MCF 10A (cell line): ENCODE measurements at regions not wholly inside any gene's neighbourhood (a gene's known extent, or its start where the extent isn't known, plus 50 kb on each side); places are given as distances from the start of the nearest gene placed in this dataset.

ENCODE experiments used
- BruUV-seq: library from RNA; stranded (reverse); fragments of 400-500 nt; replicated peaks from 2 replicates; lab custom pipeline; 2021; lab: Mats Ljungman, UMichigan
- CTCF ChIA-PET: fragments of 300-600 bp; sonication (Branson Sonifier 250); formaldehyde crosslinking; extraction: SDS; loops from one replicate; lab custom pipeline; 2021; ENCODE audit warnings: antibody characterized with exemption, inconsistent platforms; lab: Yijun Ruan, JAX
- POLR2A ChIA-PET: fragments of 300-600, 350-650 bp; sonication (Branson Sonifier 250); formaldehyde crosslinking; extraction: SDS; loops from one replicate; lab custom pipeline; 2020; ENCODE audit warnings: antibody characterized with exemption, inconsistent platforms; lab: Yijun Ruan, JAX
- DNase-seq: peaks from one replicate; pipeline ENCODE4 v3.0.0-alpha.2; 2018; ENCODE audit not compliant: unreplicated experiment
- H3K27ac Mint-ChIP-seq: one replicate; pipeline ENCODE4 v1.8.0; 2022; ENCODE audit warnings: mild to moderate bottlenecking, low read depth, mixed read lengths; ENCODE audit not compliant: unreplicated experiment
- H3K27me3 Mint-ChIP-seq: one replicate; pipeline ENCODE4 v1.8.0; 2022; ENCODE audit warnings: mixed read lengths; ENCODE audit not compliant: insufficient read depth, unreplicated experiment
- H3K36me3 Mint-ChIP-seq: one replicate; pipeline ENCODE4 v1.8.0; 2022; ENCODE audit warnings: mild to moderate bottlenecking, moderate library complexity, mixed read lengths; ENCODE audit not compliant: insufficient read depth, unreplicated experiment
- H3K4me1 Mint-ChIP-seq: one replicate; pipeline ENCODE4 v1.8.0; 2022; ENCODE audit warnings: mixed read lengths; ENCODE audit not compliant: insufficient read depth, unreplicated experiment
- H3K4me3 Mint-ChIP-seq: one replicate; pipeline ENCODE4 v1.8.0; 2022; ENCODE audit warnings: mild to moderate bottlenecking, moderate library complexity, mixed read lengths; ENCODE audit not compliant: unreplicated experiment
- H3K9me3 Mint-ChIP-seq: one replicate; pipeline ENCODE4 v1.8.0; 2022; ENCODE audit warnings: mixed read lengths; ENCODE audit not compliant: unreplicated experiment
- CTCF ChIP-seq: fragments of 200-600 bp; IDR thresholded peaks from one replicate; pipeline ENCODE4 v1.8.0; 2022; ENCODE audit warnings: antibody characterized with exemption, mild to moderate bottlenecking; ENCODE audit not compliant: unreplicated experiment
- intact Hi-C: fragments of 100-400 bp; cut with micrococcal nuclease; formaldehyde crosslinking; loops from 2 replicates; pipeline ENCODE4 v1.14.1; 2022

DNA sequence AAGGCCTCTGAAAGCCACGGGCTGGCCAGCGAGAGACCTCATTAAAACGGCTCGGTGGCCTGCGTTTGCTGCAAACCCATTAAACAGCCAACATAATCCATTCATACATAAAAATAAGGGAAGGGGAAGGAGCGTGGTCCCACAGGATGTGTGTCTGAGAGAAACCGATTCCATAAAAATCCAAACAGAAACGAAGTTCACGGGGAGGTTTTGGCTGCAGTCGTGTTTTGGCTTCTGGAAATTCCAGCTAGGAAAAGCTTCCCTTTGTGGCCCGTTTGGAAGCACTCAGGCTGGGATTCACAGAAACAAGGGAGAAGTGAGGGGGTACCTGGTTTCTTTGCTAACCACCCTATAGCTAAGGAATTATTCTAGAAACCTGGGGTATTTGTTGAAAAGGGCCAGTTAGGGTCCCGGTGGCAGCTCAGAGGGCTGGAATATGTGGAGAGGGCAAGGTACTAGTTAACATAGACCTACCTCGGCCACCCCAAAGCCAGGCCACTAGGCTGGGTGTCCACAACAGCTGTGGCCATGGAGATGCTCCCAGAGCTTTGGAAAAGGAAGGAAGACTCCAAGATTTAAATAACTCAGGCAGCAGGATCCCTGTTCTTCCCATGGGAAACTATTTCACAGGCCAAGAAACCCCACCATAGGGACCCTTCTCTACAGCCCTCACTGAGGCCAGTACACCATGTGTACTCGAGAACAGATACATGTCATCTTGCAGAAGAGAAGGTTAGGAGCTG, 166.8 kb downstream of the BCOR start:
- no peak for DNase-seq
- BruUV-seq: no TSS peak
- TF ChIP-seq CTCF: no peak
- Mint-ChIP-seq H3K36me3 (no peaks in the 10 kb centered on the region), H3K27me3 (peaks cover 12% of the 10 kb centered on the region), H3K4me1 (peaks cover 14% of the 10 kb centered on the region), H3K27ac (no peak overlapping the region), H3K9me3 (no peaks in the 10 kb centered on the region), H3K4me3 (no peak overlapping the region)
- ChIA-PET CTCF (interaction anchor here (0.7 kb wide), 1 partner anchor 539 kb away, joined by 3 read pairs; no protein-coding TSS in a partner anchor), POLR2A (no interaction called here)
- intact Hi-C loops: no loop called here

DNA sequence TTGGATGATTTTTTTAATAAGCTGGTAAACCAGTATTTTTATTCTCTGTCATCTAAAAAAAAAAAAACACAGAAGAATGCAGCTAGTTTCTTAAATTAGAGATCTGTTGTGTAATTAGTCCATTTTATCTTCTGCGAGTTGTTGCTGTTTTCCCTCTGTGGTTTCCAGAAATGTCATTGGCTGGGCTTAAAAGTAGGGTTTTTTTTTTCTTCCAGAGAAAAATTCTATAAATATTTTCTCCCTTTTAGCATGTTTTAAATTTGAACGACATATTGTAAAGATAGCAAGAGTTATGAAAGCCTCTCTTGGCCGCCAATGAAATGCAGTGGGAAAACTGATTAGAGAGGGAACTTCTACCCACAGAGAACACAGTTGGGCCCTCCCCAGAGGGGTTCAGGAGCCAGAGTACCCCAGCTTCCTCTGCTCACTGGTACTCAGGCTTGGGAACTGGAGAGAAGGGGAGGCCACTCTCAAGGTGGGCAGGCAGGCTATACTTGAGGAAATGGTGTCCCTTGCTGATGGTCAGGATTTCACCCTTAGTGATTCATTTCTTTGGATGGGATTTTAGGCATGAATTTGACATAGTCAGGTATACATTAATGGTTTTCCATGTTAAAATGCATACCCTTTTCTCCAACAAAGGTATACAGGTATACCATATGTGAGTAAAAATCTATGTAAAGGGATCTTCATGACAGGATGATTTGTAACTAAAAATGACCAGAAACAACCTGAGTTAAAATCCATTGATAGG, 166.1 kb downstream of the BCOR start:
- H3K4me1 Mint-ChIP-seq: peaks cover 14% of the 10 kb centered on the region
- H3K4me3 Mint-ChIP-seq: no peak overlapping the region
- H3K36me3 Mint-ChIP-seq: no peaks in the 10 kb centered on the region
- ChIA-PET CTCF (interaction anchor here (0.7 kb wide), 1 partner anchor 539 kb away, joined by 3 read pairs; no protein-coding TSS in a partner anchor), POLR2A (no interaction called here)
- BruUV-seq: no TSS peak
- intact Hi-C loops: no loop called here
- H3K27me3 Mint-ChIP-seq: peaks cover 12% of the 10 kb centered on the region
- TF ChIP-seq CTCF: no peak
- no peak for DNase-seq
- H3K9me3 Mint-ChIP-seq: no peaks in the 10 kb centered on the region
- H3K27ac Mint-ChIP-seq: no peak overlapping the region

DNA sequence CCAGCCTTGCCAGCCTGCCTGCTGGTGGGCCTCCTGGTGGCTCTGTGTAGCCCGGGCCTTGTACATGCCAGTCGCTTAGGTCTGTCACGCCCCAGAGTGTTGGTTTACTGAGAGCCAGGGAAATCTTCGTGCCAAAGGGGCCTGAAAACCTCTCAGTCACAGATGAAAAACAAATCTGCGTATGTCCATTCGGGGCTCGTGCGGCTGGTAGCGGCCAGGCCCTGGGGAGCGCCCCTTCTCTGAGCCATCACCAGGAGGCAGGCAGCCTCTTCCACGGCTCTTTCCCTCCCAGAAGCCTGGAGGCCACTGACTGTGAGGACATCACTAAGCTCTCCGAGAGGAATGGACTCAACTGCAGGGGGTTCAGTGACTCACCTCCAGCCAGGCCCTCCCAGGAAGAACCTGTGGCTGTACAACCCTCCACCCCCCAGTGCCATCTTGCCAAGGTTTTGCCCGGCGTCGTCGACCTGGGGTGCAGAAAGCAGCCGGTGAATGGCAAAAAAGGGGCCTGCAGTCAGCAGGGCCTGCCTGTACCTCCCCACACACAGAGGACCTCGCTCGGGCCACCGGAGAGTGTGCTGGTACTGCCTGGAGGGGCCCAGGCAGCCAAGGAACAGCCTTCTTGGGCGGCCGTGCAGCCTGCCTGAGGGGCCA, 162.2 kb downstream of the BCOR start:
- CTCF ChIA-PET: no interaction called here
- no peaks in the 10 kb centered on the region for H3K4me1 Mint-ChIP-seq
- H3K4me3 Mint-ChIP-seq: no peak overlapping the region
- TF ChIP-seq CTCF: no peak
- H3K27me3 Mint-ChIP-seq: peaks cover 15% of the 10 kb centered on the region
- H3K27ac Mint-ChIP-seq: no peak overlapping the region
- DNase-seq: peak; percentile 41
- BruUV-seq: no TSS peak
- no peaks in the 10 kb centered on the region for H3K9me3 Mint-ChIP-seq
- POLR2A ChIA-PET: no interaction called here
- intact Hi-C loops: no loop called here
- H3K36me3 Mint-ChIP-seq: no peaks in the 10 kb centered on the region
